ENCODE measurements at regions not wholly inside any gene's neighbourhood (a gene's known extent, or its start where the extent isn't known, plus 50 kb on each side); places are given as distances from the start of the nearest gene placed in this dataset.
A peak's percentile ranks its signal among the peaks of the same experiment; 100 is the strongest.

- H3K27ac ChIP-seq (ENCODE audit: low read depth, low read length): peak overlapping the region; percentile 67
- peaks cover 32% of the 10 kb centered on the region for H3K4me1 ChIP-seq (ENCODE audit: insufficient read depth, low read length)
- no peaks in the 10 kb centered on the region for H3K36me3 ChIP-seq (ENCODE audit: insufficient read depth, low read length)
- H3K27me3 ChIP-seq (ENCODE audit: control insufficient read depth in 1 of 2, insufficient read depth in 2 of 2, low read length in 2 of 2): no peaks in the 10 kb centered on the region
- H3K4me3 ChIP-seq (ENCODE audit: low read depth in 1 of 2, low read length in 2 of 2): peak overlapping the region in 1 of 2 donors; percentile 14
- H3K9ac ChIP-seq (ENCODE audit: low read length): no peak overlapping the region
- no peaks in the 10 kb centered on the region for H3K9me3 ChIP-seq (ENCODE audit: low read length)
Measured at GRCh38 chr4:173448608-173449379, 49.9 kb upstream of the SCRG1 start.

Measured in muscle layer of colon (tissue), 2 donors.